BJ (cell line): ENCODE measurements at regions not wholly inside any gene's neighbourhood (a gene's known extent, or its start where the extent isn't known, plus 50 kb on each side); places are given as distances from the start of the nearest gene placed in this dataset.

ENCODE experiments used
- CTCF ChIA-PET: fragments of 350-600 bp; formaldehyde crosslinking; extraction: SDS; loops from one replicate; lab custom pipeline; 2021; ENCODE audit warnings: antibody characterized with exemption, inconsistent platforms; lab: Yijun Ruan, JAX
- POLR2A ChIA-PET: fragments of 300-600 bp; sonication (Branson Sonifier 250); formaldehyde crosslinking; extraction: SDS; loops from one replicate; lab custom pipeline; 2021; ENCODE audit warnings: antibody characterized with exemption; lab: Charles Lee
- DNase-seq: peaks from one replicate; pipeline ENCODE4 v3.0.0-alpha.2; 2011; ENCODE audit warnings: low read depth
- H3K27me3 ChIP-seq: 2 replicates; pipeline ENCODE4 v1.6.0; 2011; ENCODE audit warnings: low read length; ENCODE audit not compliant: control insufficient read depth, insufficient read depth
- H3K36me3 ChIP-seq: 2 replicates; pipeline ENCODE4 v1.5.1; 2011; ENCODE audit warnings: low read length; ENCODE audit not compliant: control insufficient read depth, insufficient read depth
- H3K4me3 ChIP-seq: 2 replicates; pipeline ENCODE4 v1.5.1; 2011; ENCODE audit warnings: low read depth, mild to moderate bottlenecking, control low read depth, low read length
- TF ChIP-seq, protein P1 (sequence below): IDR thresholded peaks from 2 replicates; pipeline ENCODE4 v1.5.1; 2011; ENCODE audit warnings: low read depth, mild to moderate bottlenecking, control low read depth, inconsistent platforms, low read length, moderate library complexity; ENCODE audit not compliant: insufficient read depth

DNA sequence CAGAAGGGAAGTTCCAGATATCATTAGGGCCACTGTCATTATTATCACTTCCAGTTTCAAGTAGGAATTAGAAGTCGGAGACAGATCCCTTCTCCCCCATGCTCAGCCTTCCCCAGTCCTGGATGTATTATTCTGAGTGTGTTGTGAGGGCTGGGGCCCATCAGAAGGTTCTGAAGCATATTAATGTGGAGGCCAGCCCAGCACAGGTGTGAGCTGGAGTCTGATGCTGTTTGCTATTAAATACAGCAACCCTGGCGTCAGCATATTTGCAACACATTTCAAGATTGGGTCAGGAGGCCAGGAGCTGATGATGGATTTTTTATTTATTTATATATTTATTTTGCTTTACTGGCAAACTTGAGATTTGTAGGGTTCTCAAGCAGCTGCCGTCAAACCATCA is 195.2 kb downstream of the NRP2 start:
- TF ChIP-seq, protein P1, sequence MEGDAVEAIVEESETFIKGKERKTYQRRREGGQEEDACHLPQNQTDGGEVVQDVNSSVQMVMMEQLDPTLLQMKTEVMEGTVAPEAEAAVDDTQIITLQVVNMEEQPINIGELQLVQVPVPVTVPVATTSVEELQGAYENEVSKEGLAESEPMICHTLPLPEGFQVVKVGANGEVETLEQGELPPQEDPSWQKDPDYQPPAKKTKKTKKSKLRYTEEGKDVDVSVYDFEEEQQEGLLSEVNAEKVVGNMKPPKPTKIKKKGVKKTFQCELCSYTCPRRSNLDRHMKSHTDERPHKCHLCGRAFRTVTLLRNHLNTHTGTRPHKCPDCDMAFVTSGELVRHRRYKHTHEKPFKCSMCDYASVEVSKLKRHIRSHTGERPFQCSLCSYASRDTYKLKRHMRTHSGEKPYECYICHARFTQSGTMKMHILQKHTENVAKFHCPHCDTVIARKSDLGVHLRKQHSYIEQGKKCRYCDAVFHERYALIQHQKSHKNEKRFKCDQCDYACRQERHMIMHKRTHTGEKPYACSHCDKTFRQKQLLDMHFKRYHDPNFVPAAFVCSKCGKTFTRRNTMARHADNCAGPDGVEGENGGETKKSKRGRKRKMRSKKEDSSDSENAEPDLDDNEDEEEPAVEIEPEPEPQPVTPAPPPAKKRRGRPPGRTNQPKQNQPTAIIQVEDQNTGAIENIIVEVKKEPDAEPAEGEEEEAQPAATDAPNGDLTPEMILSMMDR: no peak
- H3K4me3 ChIP-seq: no peak overlapping the region
- POLR2A ChIA-PET: no interaction called here
- CTCF ChIA-PET: interaction anchor here (1.4 kb wide), 1 partner anchor 9 kb away, joined by 3 read pairs; no protein-coding TSS in a partner anchor
- H3K36me3 ChIP-seq: no peaks in the 10 kb centered on the region
- DNase-seq: no peak
- no peaks in the 10 kb centered on the region for H3K27me3 ChIP-seq

DNA sequence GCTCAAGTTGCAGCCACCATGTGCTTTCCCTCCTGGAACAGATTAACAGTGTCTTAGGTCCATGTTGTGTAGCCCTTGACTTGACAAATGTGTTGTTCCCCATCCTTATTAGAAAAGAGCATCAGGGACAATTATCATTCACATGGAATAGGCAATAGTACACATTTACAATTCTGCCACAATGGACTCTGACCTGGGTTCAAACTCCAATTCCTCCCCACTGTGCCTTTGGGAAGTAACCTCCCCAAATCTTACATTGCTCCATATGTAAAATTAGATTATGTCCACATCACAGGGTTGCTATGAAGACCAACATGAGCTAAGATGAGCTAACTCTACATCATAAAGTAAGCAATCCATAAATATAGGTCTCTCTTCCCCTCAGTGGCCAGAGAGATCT is 193.8 kb downstream of the NRP2 start:
- ChIA-PET POLR2A (no interaction called here), CTCF (interaction anchor here (0.6 to 1.4 kb wide), 2 partner anchors 9 to 11 kb away, joined by 3 read pairs; no protein-coding TSS in a partner anchor)
- DNase-seq: no peak
- TF ChIP-seq, protein P1: no peak
- no peak overlapping the region for H3K4me3 ChIP-seq
- H3K27me3 ChIP-seq: no peaks in the 10 kb centered on the region
- no peaks in the 10 kb centered on the region for H3K36me3 ChIP-seq

DNA sequence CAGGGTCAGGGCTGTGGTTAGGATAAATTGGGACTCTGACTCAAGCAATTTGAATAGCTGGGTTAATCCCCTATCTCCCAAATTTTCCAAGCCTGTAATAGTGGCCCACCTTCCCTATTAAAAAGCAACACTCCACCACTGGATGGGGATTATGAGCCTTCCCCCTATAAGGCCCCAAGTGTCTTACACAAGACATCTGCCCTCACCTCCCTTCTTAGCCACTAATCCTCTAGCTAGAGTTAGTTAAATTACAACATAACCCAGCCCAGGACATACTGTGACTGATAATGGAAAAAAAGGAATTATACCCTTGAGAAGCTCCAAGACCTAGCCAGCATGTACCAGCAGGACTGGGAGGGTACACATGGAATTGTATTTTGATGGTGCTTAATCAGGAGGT is 190.4 kb downstream of the NRP2 start:
- DNase-seq: no peak
- H3K36me3 ChIP-seq: no peaks in the 10 kb centered on the region
- POLR2A ChIA-PET: interaction anchor here (0.6 kb wide), 1 partner anchor 20 kb away, joined by 3 read pairs; no protein-coding TSS in a partner anchor
- CTCF ChIA-PET: interaction anchor here (0.6 to 1.2 kb wide), 2 partner anchors 14 to 56 kb away, joined by 3 to 5 read pairs; no protein-coding TSS in a partner anchor
- no peak overlapping the region for H3K4me3 ChIP-seq
- no peaks in the 10 kb centered on the region for H3K27me3 ChIP-seq
- TF ChIP-seq, protein P1: no peak

GRCh38 chr2:205869439-205869838 is 187.1 kb downstream of the NRP2 start:
- DNase-seq: no peak

DNA sequence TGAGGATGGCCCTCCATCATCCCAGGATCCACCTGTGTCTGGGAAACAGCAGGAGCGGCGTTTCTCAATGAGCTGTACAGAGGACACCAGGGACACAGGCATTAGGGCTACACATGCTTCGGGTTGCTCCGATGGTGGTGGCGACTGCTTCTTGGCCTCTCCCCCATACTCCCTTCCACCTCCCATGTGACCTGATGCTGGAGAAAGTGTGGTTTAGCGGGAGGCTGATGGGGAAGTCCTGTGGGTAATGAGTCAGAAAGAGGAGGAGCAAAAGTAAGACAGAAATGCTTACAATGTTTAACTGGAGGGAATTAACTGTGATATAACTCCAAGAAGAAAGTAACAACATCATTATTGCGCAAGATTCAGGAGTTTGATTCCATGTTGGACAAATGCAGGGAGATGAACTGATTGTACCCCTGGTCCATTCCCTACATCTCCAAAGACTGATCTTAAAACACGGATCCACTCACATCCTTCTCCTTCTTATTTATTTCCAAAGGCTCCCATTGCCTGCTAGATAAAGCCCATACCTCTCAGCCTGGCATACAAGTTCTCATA is 186.6 kb downstream of the NRP2 start:
- Histone ChIP-seq H3K36me3 (no peaks in the 10 kb centered on the region), H3K4me3 (no peak overlapping the region), H3K27me3 (no peaks in the 10 kb centered on the region)
- DNase-seq: no peak
- TF ChIP-seq, protein P1: no peak
- POLR2A ChIA-PET: no interaction called here
- CTCF ChIA-PET: no interaction called here

More at GRCh38 chr2:205869439-205869838, 187.1 kb downstream of the NRP2 start:
- Histone ChIP-seq H3K4me3 (no peak overlapping the region), H3K27me3 (no peaks in the 10 kb centered on the region), H3K36me3 (no peaks in the 10 kb centered on the region)
- CTCF ChIA-PET: no interaction called here
- POLR2A ChIA-PET: no interaction called here
- TF ChIP-seq, protein P1: no peak
